ENCODE measurements at regions not wholly inside any gene's neighbourhood (a gene's known extent, or its start where the extent isn't known, plus 50 kb on each side); places are given as distances from the start of the nearest gene placed in this dataset.

DNA sequence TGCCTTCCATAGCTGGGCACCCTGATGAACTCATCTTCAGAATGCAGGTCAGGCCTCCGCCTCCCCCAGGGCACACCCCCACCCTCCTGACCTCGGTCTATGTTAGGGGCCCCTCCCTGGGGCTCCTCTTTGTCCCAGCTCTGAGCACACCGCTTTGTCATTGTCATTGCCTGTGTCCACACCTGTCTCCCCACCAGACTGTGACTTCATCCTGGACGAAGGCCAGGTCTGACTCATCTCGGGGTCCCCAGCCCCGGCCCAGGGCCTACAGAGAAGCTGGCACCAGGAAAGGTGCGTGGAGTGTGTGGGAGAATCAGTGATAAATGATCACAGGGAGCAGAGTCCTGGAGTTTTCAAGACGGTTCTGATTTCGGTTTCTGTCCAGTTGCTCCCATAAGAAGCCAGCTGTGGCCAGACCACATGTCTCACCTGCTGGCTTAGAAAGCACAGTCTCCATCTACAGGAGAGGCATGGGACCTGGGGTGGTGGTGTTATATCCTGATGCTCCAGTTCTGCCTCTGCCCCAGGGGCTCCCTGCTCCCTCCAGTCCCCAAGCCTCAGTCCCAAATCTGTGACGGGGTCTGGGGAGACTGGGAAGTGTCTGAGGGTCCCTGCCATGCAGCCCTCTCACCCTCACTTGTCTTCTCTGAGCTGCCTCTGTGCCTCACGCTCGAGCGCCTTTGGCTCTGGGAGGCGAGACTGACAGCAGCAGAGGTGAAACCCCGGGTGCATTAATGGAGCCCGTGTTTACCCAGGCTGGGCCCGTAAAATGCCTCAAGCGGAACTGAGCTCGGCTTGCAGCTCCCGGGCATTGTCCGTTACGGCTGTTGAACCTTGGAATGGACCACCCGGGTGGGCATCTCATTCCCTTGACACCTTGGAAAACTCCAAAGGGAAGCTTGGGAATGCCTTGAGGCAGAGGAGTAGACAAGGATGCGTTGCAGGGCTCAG, 85.5 kb upstream of the WNT11 start:
- no peaks in the 10 kb centered on the region for H4K20me1 ChIP-seq (ENCODE audit: control insufficient read depth, extremely low read depth, insufficient read depth, low read length)
- H3K4me3 ChIP-seq (ENCODE audit: control insufficient read depth in 2 of 3, extremely low read depth in 1 of 3, insufficient read depth in 2 of 3, low read depth in 1 of 3, low read length in 3 of 3) = no peak overlapping the region
- no peaks in the 10 kb centered on the region for H3K9me3 ChIP-seq (ENCODE audit: control insufficient read depth, low read depth, low read length)
- H3K4me1 ChIP-seq (ENCODE audit: control insufficient read depth, extremely low read depth, insufficient read depth, low read length) = no peaks in the 10 kb centered on the region
- no peak for FAIRE-seq
- no peak for TF ChIP-seq EZH2 (IDR thresholded peaks at IDR 0.05; ENCODE audit: low read length)
- dilution Hi-C loops (cut with MboI; ENCODE audit: extremely low pct_ligation_motif_present, low sequenced_read_pairs) = no loop called here
- no peak overlapping the region for H3K27ac ChIP-seq (ENCODE audit: control insufficient read depth, insufficient read depth, low read length)
- no peak overlapping the region for H2AFZ ChIP-seq (ENCODE audit: control insufficient read depth, low read length)
- no peaks in the 10 kb centered on the region for H3K9me1 ChIP-seq (ENCODE audit: control insufficient read depth, extremely low read depth, insufficient read depth, low read length)
- H3K27me3 ChIP-seq (ENCODE audit: control insufficient read depth, extremely low read depth, insufficient read depth, low read length) = no peaks in the 10 kb centered on the region
- no peak overlapping the region for H3K9ac ChIP-seq (ENCODE audit: control insufficient read depth, extremely low read depth, insufficient read depth, low read length)
- no peak for DNase-seq (ENCODE audit: low read depth, low spot score)
- no peaks in the 10 kb centered on the region for H3K79me2 ChIP-seq (ENCODE audit: control insufficient read depth, insufficient read depth, low read length)
- H3K4me2 ChIP-seq (ENCODE audit: control insufficient read depth, extremely low read depth, insufficient read depth, low read depth, low read length) = no peak overlapping the region
- H3K36me3 ChIP-seq (ENCODE audit: control insufficient read depth in 2 of 2, extremely low read depth in 1 of 2, insufficient read depth in 2 of 2, low read length in 2 of 2) = no peaks in the 10 kb centered on the region

DNA sequence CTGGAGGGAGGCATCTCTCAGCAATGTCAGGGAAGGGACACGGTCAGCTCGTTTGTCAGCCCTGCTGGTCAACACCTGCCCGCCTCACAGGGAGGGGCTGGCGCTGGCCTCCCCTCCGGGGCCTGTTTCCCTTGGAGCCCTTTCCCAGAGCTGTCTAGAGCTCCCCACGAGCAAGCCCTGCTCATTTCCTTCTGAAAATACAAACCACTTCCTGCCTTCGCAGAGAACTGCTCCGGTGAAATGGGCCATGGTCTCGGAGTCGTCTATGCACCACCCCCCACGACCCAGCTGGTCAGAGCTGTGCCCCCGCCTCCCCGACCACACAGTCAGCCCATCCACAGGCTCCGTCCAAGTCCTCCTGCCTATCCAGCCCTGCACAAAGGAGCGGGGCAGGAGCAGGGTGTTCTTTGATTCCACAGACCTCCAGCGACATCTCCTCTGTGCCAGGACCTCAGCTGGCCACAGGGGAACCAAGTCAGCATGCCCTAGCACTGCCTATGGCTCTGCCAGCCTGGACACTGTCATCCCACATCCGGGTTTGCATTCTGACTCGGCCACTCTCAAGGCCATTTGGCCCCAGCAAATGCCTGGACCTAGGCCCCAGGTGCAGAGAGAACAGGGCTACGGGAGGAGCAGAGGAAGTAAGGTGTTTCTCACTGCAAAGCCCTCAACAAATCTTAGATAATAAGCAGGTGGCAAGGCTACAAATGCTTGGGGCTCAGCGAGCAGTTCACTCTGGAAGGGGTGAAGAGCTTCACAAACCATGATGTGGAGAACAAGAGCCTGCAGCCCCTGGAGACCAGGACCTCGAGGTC, 82.1 kb upstream of the WNT11 start:
- DNase-seq (ENCODE audit: low read depth, low spot score) (no peak), FAIRE-seq (no peak)
- Histone ChIP-seq H3K4me1 (ENCODE audit: control insufficient read depth, extremely low read depth, insufficient read depth, low read length) (no peaks in the 10 kb centered on the region), H4K20me1 (ENCODE audit: control insufficient read depth, extremely low read depth, insufficient read depth, low read length) (no peaks in the 10 kb centered on the region), H3K27me3 (ENCODE audit: control insufficient read depth, extremely low read depth, insufficient read depth, low read length) (peaks cover 5% of the 10 kb centered on the region), H3K4me3 (ENCODE audit: control insufficient read depth in 2 of 3, extremely low read depth in 1 of 3, insufficient read depth in 2 of 3, low read depth in 1 of 3, low read length in 3 of 3) (no peak overlapping the region), H3K9ac (ENCODE audit: control insufficient read depth, extremely low read depth, insufficient read depth, low read length) (no peak overlapping the region), H3K79me2 (ENCODE audit: control insufficient read depth, insufficient read depth, low read length) (no peaks in the 10 kb centered on the region), H3K9me3 (ENCODE audit: control insufficient read depth, low read depth, low read length) (no peaks in the 10 kb centered on the region), H2AFZ (ENCODE audit: control insufficient read depth, low read length) (no peak overlapping the region), H3K9me1 (ENCODE audit: control insufficient read depth, extremely low read depth, insufficient read depth, low read length) (no peaks in the 10 kb centered on the region), H3K36me3 (ENCODE audit: control insufficient read depth in 2 of 2, extremely low read depth in 1 of 2, insufficient read depth in 2 of 2, low read length in 2 of 2) (no peaks in the 10 kb centered on the region), H3K4me2 (ENCODE audit: control insufficient read depth, extremely low read depth, insufficient read depth, low read depth, low read length) (no peak overlapping the region), H3K27ac (ENCODE audit: control insufficient read depth, insufficient read depth, low read length) (no peak overlapping the region)
- TF ChIP-seq EZH2 (IDR thresholded peaks at IDR 0.05; ENCODE audit: low read length) = no peak
- TF ChIP-seq, protein P1, sequence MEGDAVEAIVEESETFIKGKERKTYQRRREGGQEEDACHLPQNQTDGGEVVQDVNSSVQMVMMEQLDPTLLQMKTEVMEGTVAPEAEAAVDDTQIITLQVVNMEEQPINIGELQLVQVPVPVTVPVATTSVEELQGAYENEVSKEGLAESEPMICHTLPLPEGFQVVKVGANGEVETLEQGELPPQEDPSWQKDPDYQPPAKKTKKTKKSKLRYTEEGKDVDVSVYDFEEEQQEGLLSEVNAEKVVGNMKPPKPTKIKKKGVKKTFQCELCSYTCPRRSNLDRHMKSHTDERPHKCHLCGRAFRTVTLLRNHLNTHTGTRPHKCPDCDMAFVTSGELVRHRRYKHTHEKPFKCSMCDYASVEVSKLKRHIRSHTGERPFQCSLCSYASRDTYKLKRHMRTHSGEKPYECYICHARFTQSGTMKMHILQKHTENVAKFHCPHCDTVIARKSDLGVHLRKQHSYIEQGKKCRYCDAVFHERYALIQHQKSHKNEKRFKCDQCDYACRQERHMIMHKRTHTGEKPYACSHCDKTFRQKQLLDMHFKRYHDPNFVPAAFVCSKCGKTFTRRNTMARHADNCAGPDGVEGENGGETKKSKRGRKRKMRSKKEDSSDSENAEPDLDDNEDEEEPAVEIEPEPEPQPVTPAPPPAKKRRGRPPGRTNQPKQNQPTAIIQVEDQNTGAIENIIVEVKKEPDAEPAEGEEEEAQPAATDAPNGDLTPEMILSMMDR (optimal IDR thresholded peaks at IDR 0.05 in 1 of 3, IDR thresholded peaks at IDR 0.05 in 1 of 3, conservative IDR thresholded peaks at IDR 0.05 in 1 of 3; ENCODE audit: extremely low read depth in 1 of 3, insufficient read depth in 2 of 3, low read length in 3 of 3) = no peak
- dilution Hi-C loops (cut with MboI; ENCODE audit: extremely low pct_ligation_motif_present, low sequenced_read_pairs) = no loop called here
